ENCODE measurements at regions not wholly inside any gene's neighbourhood (a gene's known extent, or its start where the extent isn't known, plus 50 kb on each side); places are given as distances from the start of the nearest gene placed in this dataset.

- Histone ChIP-seq H3K27ac (no peak overlapping the region), H3K9me3 (replicated peaks) (no peaks in the 10 kb centered on the region), H3K4me3 (no peak overlapping the region), H3K4me1 (replicated peaks) (no peaks in the 10 kb centered on the region), H3K36me3 (no peaks in the 10 kb centered on the region), H3K27me3 (replicated peaks) (peaks cover 3% of the 10 kb centered on the region; the same call in 1 of the 2 replicates)
- no peak for DNase-seq (ENCODE audit: low read depth in 1 of 2, low spot score in 2 of 2)
Measured at GRCh38 chr3:36201546-36201945, 178.8 kb upstream of the STAC start.

- Histone ChIP-seq H3K36me3 (no peaks in the 10 kb centered on the region), H3K4me1 (replicated peaks) (no peaks in the 10 kb centered on the region), H3K27ac (no peak overlapping the region), H3K27me3 (replicated peaks) (no peaks in the 10 kb centered on the region; the same call in 1 of the 2 replicates), H3K4me3 (no peak overlapping the region), H3K9me3 (replicated peaks) (no peaks in the 10 kb centered on the region)
- DNase-seq (ENCODE audit: low read depth in 1 of 2, low spot score in 2 of 2), result no peak
Measured at GRCh38 chr3:36206956-36207580, 173.2 kb upstream of the STAC start.

GRCh38 chr3:36210840-36211651 is 169.3 kb upstream of the STAC start:
- H3K27me3 ChIP-seq (replicated peaks), result no peaks in the 10 kb centered on the region; the same call in 1 of the 2 replicates
- no peaks in the 10 kb centered on the region for H3K36me3 ChIP-seq
- DNase-seq (ENCODE audit: low read depth in 1 of 2, low spot score in 2 of 2), result no peak
- H3K27ac ChIP-seq, result no peak overlapping the region
- no peaks in the 10 kb centered on the region for H3K9me3 ChIP-seq (replicated peaks)
- H3K4me3 ChIP-seq, result no peak overlapping the region
- peaks cover 9% of the 10 kb centered on the region; the same call in 1 of the 2 replicates for H3K4me1 ChIP-seq (replicated peaks)

- no peak overlapping the region for H3K27ac ChIP-seq
- H3K36me3 ChIP-seq, result no peaks in the 10 kb centered on the region
- peaks cover 9% of the 10 kb centered on the region; the same call in 1 of the 2 replicates for H3K4me1 ChIP-seq (replicated peaks)
- H3K4me3 ChIP-seq, result no peak overlapping the region
- DNase-seq (ENCODE audit: low read depth in 1 of 2, low spot score in 2 of 2), result no peak
- no peaks in the 10 kb centered on the region for H3K9me3 ChIP-seq (replicated peaks)
- no peaks in the 10 kb centered on the region; the same call in 1 of the 2 replicates for H3K27me3 ChIP-seq (replicated peaks)
Measured at GRCh38 chr3:36211652-36211999, 168.7 kb upstream of the STAC start.

- H3K4me3 ChIP-seq, result no peak overlapping the region
- H3K4me1 ChIP-seq (replicated peaks), result peaks cover 9% of the 10 kb centered on the region; the same call in 1 of the 2 replicates
- H3K36me3 ChIP-seq, result no peaks in the 10 kb centered on the region
- no peak for DNase-seq (ENCODE audit: low read depth in 1 of 2, low spot score in 2 of 2)
- no peak overlapping the region for H3K27ac ChIP-seq
- H3K27me3 ChIP-seq (replicated peaks), result no peaks in the 10 kb centered on the region
- no peaks in the 10 kb centered on the region for H3K9me3 ChIP-seq (replicated peaks)
Measured at GRCh38 chr3:36212251-36212650, 168.1 kb upstream of the STAC start.

- no peak for DNase-seq (ENCODE audit: low read depth in 1 of 2, low spot score in 2 of 2)
- Histone ChIP-seq H3K4me3 (no peak overlapping the region), H3K27ac (no peak overlapping the region), H3K27me3 (replicated peaks) (no peaks in the 10 kb centered on the region), H3K9me3 (replicated peaks) (no peaks in the 10 kb centered on the region), H3K36me3 (no peaks in the 10 kb centered on the region), H3K4me1 (replicated peaks) (peaks cover 12% of the 10 kb centered on the region; the same call in 1 of the 2 replicates)
Measured at GRCh38 chr3:36214460-36214859, 165.8 kb upstream of the STAC start.

- Histone ChIP-seq H3K27me3 (replicated peaks) (no peaks in the 10 kb centered on the region), H3K27ac (no peak overlapping the region), H3K4me1 (replicated peaks) (peaks cover 18% of the 10 kb centered on the region), H3K4me3 (no peak overlapping the region), H3K9me3 (replicated peaks) (no peaks in the 10 kb centered on the region), H3K36me3 (no peaks in the 10 kb centered on the region)
- no peak for DNase-seq (ENCODE audit: low read depth in 1 of 2, low spot score in 2 of 2)
Measured at GRCh38 chr3:36215241-36215640, 165.1 kb upstream of the STAC start.

- H3K27ac ChIP-seq, result no peak overlapping the region
- H3K4me1 ChIP-seq (replicated peaks), result peaks cover 9% of the 10 kb centered on the region
- no peaks in the 10 kb centered on the region for H3K27me3 ChIP-seq (replicated peaks)
- H3K9me3 ChIP-seq (replicated peaks), result no peaks in the 10 kb centered on the region
- no peak overlapping the region for H3K4me3 ChIP-seq
- peak in 1 of 2 experiments; percentile 31 for DNase-seq (ENCODE audit: low read depth in 1 of 2, low spot score in 2 of 2)
- no peaks in the 10 kb centered on the region for H3K36me3 ChIP-seq
Measured at GRCh38 chr3:36219398-36219797, 160.9 kb upstream of the STAC start.

- DNase-seq (ENCODE audit: low read depth in 1 of 2, low spot score in 2 of 2), result no peak
- Histone ChIP-seq H3K4me3 (no peak overlapping the region), H3K27ac (no peak overlapping the region), H3K27me3 (replicated peaks) (no peaks in the 10 kb centered on the region), H3K9me3 (replicated peaks) (no peaks in the 10 kb centered on the region), H3K36me3 (no peaks in the 10 kb centered on the region), H3K4me1 (replicated peaks) (peaks cover 9% of the 10 kb centered on the region)
Measured at GRCh38 chr3:36220173-36220572, 160.1 kb upstream of the STAC start.

GRCh38 chr3:36221975-36222374 is 158.3 kb upstream of the STAC start:
- DNase-seq (ENCODE audit: low read depth in 1 of 2, low spot score in 2 of 2), result no peak
- Histone ChIP-seq H3K4me3 (no peak overlapping the region), H3K36me3 (no peaks in the 10 kb centered on the region), H3K4me1 (replicated peaks) (peaks cover 9% of the 10 kb centered on the region), H3K27me3 (replicated peaks) (no peaks in the 10 kb centered on the region), H3K27ac (no peak overlapping the region), H3K9me3 (replicated peaks) (no peaks in the 10 kb centered on the region)

GRCh38 chr3:36227980-36228379 is 152.3 kb upstream of the STAC start:
- no peak overlapping the region for H3K4me3 ChIP-seq
- no peak for DNase-seq (ENCODE audit: low read depth in 1 of 2, low spot score in 2 of 2)
- H3K9me3 ChIP-seq (replicated peaks), result no peaks in the 10 kb centered on the region
- no peaks in the 10 kb centered on the region for H3K4me1 ChIP-seq (replicated peaks)
- no peaks in the 10 kb centered on the region for H3K36me3 ChIP-seq
- no peak overlapping the region for H3K27ac ChIP-seq
- H3K27me3 ChIP-seq (replicated peaks), result no peaks in the 10 kb centered on the region

GRCh38 chr3:36229496-36229895 is 150.8 kb upstream of the STAC start:
- no peak for DNase-seq (ENCODE audit: low read depth in 1 of 2, low spot score in 2 of 2)
- H3K27ac ChIP-seq, result no peak overlapping the region

GRCh38 chr3:36232797-36233489 is 147.4 kb upstream of the STAC start:
- no peaks in the 10 kb centered on the region for H3K4me1 ChIP-seq (replicated peaks)
- no peak for DNase-seq (ENCODE audit: low read depth in 1 of 2, low spot score in 2 of 2)

More at GRCh38 chr3:36229496-36229895, 150.8 kb upstream of the STAC start:
- Histone ChIP-seq H3K4me1 (replicated peaks) (no peaks in the 10 kb centered on the region), H3K27me3 (replicated peaks) (no peaks in the 10 kb centered on the region), H3K4me3 (no peak overlapping the region), H3K36me3 (no peaks in the 10 kb centered on the region), H3K9me3 (replicated peaks) (no peaks in the 10 kb centered on the region)

GRCh38 chr3:36244728-36245127 is 135.6 kb upstream of the STAC start:
- Histone ChIP-seq H3K9me3 (replicated peaks) (no peaks in the 10 kb centered on the region), H3K27ac (peak overlapping the region; percentile 39), H3K4me3 (no peak overlapping the region), H3K27me3 (replicated peaks) (no peaks in the 10 kb centered on the region), H3K4me1 (replicated peaks) (peaks cover 16% of the 10 kb centered on the region), H3K36me3 (no peaks in the 10 kb centered on the region)
- DNase-seq (ENCODE audit: low read depth in 1 of 2, low spot score in 2 of 2), result peak in 1 of 2 experiments; percentile 46

More at GRCh38 chr3:36232797-36233489, 147.4 kb upstream of the STAC start:
- H3K27me3 ChIP-seq (replicated peaks), result no peaks in the 10 kb centered on the region
- no peaks in the 10 kb centered on the region for H3K36me3 ChIP-seq
- no peak overlapping the region for H3K4me3 ChIP-seq
- no peak overlapping the region for H3K27ac ChIP-seq
- no peaks in the 10 kb centered on the region for H3K9me3 ChIP-seq (replicated peaks)
